Panc1 (cell line): ENCODE measurements at regions not wholly inside any gene's neighbourhood (a gene's known extent, or its start where the extent isn't known, plus 50 kb on each side); places are given as distances from the start of the nearest gene placed in this dataset.

Source experiments
- POLR2AphosphoS5 ChIP-seq: IDR thresholded peaks from 2 replicates; pipeline ENCODE4 v1.6.1; 2012; ENCODE audit warnings: mild to moderate bottlenecking, low read depth, low read length, moderate library complexity
- SIN3A ChIP-seq: IDR thresholded peaks from 2 replicates; pipeline ENCODE4 v1.6.1; 2012; ENCODE audit warnings: low read depth, mild to moderate bottlenecking, low read length, moderate library complexity, borderline replicate concordance; ENCODE audit not compliant: insufficient read depth
- TCF7L2 ChIP-seq: IDR thresholded peaks from 2 replicates; pipeline ENCODE4 v1.6.1; 2011; ENCODE audit warnings: mild to moderate bottlenecking, low read depth, low read length, inconsistent platforms
- TF ChIP-seq, protein P1 (sequence below), 2 experiments: IDR thresholded peaks; 2 replicates each; pipeline ENCODE4 v1.6.1; 2011 to 2012; ENCODE audit warnings: low read depth in 2 of 2, control low read depth in 1 of 2, low read length in 1 of 2, mild to moderate bottlenecking in 1 of 2, moderate library complexity in 1 of 2; ENCODE audit not compliant: insufficient read depth in 1 of 2
- TF ChIP-seq, protein P2 (sequence below): fragments of 450-650 bp; IDR thresholded peaks from 2 replicates; pipeline ENCODE4 v1.5.1; 2017; ENCODE audit warnings: mild to moderate bottlenecking

DNA sequence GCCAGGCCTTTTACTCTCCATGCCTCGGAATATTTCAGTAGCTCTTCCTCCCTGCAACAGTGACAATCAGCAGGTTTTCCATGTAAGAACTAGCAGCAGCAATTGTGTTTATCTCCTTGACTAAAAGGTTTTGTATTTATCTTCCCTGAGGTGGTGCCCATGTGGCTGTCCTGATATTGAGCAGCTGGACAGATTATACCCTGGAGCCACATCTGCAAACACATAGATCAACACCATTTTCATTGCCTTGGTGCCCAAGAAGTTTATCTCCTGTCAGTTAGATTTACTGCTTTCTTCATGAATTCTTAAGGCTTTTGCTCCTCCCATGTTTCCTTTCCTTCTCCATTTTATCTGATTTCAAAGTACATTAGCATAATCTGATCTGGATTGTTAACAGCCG, 378.4 kb downstream of the SPATA31D1 start:
- TF ChIP-seq TCF7L2 = no peak
- TF ChIP-seq, protein P1, sequence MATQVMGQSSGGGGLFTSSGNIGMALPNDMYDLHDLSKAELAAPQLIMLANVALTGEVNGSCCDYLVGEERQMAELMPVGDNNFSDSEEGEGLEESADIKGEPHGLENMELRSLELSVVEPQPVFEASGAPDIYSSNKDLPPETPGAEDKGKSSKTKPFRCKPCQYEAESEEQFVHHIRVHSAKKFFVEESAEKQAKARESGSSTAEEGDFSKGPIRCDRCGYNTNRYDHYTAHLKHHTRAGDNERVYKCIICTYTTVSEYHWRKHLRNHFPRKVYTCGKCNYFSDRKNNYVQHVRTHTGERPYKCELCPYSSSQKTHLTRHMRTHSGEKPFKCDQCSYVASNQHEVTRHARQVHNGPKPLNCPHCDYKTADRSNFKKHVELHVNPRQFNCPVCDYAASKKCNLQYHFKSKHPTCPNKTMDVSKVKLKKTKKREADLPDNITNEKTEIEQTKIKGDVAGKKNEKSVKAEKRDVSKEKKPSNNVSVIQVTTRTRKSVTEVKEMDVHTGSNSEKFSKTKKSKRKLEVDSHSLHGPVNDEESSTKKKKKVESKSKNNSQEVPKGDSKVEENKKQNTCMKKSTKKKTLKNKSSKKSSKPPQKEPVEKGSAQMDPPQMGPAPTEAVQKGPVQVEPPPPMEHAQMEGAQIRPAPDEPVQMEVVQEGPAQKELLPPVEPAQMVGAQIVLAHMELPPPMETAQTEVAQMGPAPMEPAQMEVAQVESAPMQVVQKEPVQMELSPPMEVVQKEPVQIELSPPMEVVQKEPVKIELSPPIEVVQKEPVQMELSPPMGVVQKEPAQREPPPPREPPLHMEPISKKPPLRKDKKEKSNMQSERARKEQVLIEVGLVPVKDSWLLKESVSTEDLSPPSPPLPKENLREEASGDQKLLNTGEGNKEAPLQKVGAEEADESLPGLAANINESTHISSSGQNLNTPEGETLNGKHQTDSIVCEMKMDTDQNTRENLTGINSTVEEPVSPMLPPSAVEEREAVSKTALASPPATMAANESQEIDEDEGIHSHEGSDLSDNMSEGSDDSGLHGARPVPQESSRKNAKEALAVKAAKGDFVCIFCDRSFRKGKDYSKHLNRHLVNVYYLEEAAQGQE (IDR thresholded peaks at IDR 0.05; ENCODE audit: insufficient read depth in 1 of 2, low read depth in 2 of 2, low read length in 1 of 2) = no peak
- TF ChIP-seq, protein P2, sequence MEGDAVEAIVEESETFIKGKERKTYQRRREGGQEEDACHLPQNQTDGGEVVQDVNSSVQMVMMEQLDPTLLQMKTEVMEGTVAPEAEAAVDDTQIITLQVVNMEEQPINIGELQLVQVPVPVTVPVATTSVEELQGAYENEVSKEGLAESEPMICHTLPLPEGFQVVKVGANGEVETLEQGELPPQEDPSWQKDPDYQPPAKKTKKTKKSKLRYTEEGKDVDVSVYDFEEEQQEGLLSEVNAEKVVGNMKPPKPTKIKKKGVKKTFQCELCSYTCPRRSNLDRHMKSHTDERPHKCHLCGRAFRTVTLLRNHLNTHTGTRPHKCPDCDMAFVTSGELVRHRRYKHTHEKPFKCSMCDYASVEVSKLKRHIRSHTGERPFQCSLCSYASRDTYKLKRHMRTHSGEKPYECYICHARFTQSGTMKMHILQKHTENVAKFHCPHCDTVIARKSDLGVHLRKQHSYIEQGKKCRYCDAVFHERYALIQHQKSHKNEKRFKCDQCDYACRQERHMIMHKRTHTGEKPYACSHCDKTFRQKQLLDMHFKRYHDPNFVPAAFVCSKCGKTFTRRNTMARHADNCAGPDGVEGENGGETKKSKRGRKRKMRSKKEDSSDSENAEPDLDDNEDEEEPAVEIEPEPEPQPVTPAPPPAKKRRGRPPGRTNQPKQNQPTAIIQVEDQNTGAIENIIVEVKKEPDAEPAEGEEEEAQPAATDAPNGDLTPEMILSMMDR = no peak
- no peak for TF ChIP-seq POLR2AphosphoS5
- no peak for TF ChIP-seq SIN3A
